ENCODE measurements at regions not wholly inside any gene's neighbourhood (a gene's known extent, or its start where the extent isn't known, plus 50 kb on each side); places are given as distances from the start of the nearest gene placed in this dataset.
A peak's percentile ranks its signal among the peaks of the same experiment; 100 is the strongest.

DNA sequence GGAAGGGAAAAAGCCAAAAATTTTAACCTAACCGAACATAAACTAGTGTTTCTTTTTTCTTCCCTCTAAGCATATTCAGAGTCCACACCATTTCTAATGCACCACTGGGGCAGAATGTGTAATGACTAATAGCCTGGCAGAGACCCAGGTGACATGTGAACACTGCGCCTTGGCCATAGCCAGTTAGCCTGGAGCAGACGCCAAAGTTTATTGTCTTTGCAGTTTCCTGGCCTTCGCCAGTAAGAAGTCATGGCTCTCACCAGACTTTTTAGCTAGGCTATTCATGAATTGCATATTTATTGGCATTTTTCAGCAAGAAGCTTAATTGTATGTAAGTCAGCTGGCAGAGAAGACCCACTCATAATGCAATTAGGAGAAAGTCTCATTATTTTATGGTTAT, 182.8 kb upstream of the SLC27A6 start:
- TF ChIP-seq, protein P1, sequence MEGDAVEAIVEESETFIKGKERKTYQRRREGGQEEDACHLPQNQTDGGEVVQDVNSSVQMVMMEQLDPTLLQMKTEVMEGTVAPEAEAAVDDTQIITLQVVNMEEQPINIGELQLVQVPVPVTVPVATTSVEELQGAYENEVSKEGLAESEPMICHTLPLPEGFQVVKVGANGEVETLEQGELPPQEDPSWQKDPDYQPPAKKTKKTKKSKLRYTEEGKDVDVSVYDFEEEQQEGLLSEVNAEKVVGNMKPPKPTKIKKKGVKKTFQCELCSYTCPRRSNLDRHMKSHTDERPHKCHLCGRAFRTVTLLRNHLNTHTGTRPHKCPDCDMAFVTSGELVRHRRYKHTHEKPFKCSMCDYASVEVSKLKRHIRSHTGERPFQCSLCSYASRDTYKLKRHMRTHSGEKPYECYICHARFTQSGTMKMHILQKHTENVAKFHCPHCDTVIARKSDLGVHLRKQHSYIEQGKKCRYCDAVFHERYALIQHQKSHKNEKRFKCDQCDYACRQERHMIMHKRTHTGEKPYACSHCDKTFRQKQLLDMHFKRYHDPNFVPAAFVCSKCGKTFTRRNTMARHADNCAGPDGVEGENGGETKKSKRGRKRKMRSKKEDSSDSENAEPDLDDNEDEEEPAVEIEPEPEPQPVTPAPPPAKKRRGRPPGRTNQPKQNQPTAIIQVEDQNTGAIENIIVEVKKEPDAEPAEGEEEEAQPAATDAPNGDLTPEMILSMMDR (conservative IDR thresholded peaks at IDR 0.05; ENCODE audit: low read depth, low read length) = no peak
- TF ChIP-seq RAD21 (IDR thresholded peaks at IDR 0.05; ENCODE audit: low read length) = no peak
- TF ChIP-seq USF2 (IDR thresholded peaks at IDR 0.05; ENCODE audit: low read depth, low read length) = no peak; the same call in 1 of the 2 replicates
- TF ChIP-seq SMC3 (IDR thresholded peaks at IDR 0.05; ENCODE audit: low read depth, low read length) = no peak
- no peak for TF ChIP-seq CHD1 (IDR thresholded peaks at IDR 0.05; ENCODE audit: low read depth, low read length)
- TF ChIP-seq FOS (IDR thresholded peaks at IDR 0.05; ENCODE audit: low read depth, low read length) = 0 out of 2 replicates have a peak, but pooled peaks have one; percentile 26
- TF ChIP-seq RCOR1 (IDR thresholded peaks at IDR 0.05; ENCODE audit: insufficient replicate concordance, low read length) = no peak
- no peak for TF ChIP-seq POLR2A (IDR thresholded peaks at IDR 0.05; ENCODE audit: low read depth, low read length)
- no peak for TF ChIP-seq BHLHE40 (IDR thresholded peaks at IDR 0.05; ENCODE audit: low read depth, low read length)
